Testis (tissue), 2 donors: ENCODE measurements at regions not wholly inside any gene's neighbourhood (a gene's known extent, or its start where the extent isn't known, plus 50 kb on each side); places are given as distances from the start of the nearest gene placed in this dataset.

ENCODE experiments used
- CTCF ChIP-seq, 3 experiments: fragments of 450-650 bp in 2 of 3; fragments of 200-600 bp in 1 of 3; sonication (generic) in 1 of 3; IDR thresholded peaks; one replicate each; pipeline ENCODE4 v1.5.1; 2016 to 2019; ENCODE audit warnings: antibody characterized with exemption in 3 of 3, mild to moderate bottlenecking in 2 of 3, moderate library complexity in 1 of 3
- POLR2A ChIP-seq: fragments of 450-650 bp; IDR thresholded peaks from one replicate; pipeline ENCODE4 v1.6.1; 2017; ENCODE audit warnings: antibody characterized with exemption, mild to moderate bottlenecking, moderate library complexity

- TF ChIP-seq CTCF (IDR thresholded peaks at IDR 0.05) = no peak
- TF ChIP-seq POLR2A = no peak
Observed at GRCh38 chr15:69954666-69955065, 143.1 kb downstream of the TLE3 start.
